HEK293 (cell line): ENCODE measurements at regions not wholly inside any gene's neighbourhood (a gene's known extent, or its start where the extent isn't known, plus 50 kb on each side); places are given as distances from the start of the nearest gene placed in this dataset.

ENCODE experiments used
- CTCF ChIA-PET: fragments of 350-600 bp; formaldehyde crosslinking; extraction: SDS; loops from one replicate; lab custom pipeline; 2021; ENCODE audit warnings: antibody characterized with exemption; lab: Yijun Ruan, JAX
- POLR2A ChIA-PET: fragments of 300-600 bp; formaldehyde crosslinking; extraction: SDS; loops from one replicate; lab custom pipeline; 2020; ENCODE audit warnings: antibody characterized with exemption, inconsistent platforms; lab: Yijun Ruan, JAX
- H3K27ac ChIP-seq: fragments of 200-500 bp; sonication (Bioruptor generic); 2 replicates; pipeline ENCODE4 v1.5.1; 2014; ENCODE audit warnings: low read depth, low read length, control low read depth, inconsistent platforms; ENCODE audit errors: extremely low read depth
- H3K36me3 ChIP-seq, 2 experiments: fragments of 200-500 bp in 1 of 2; sonication (Bioruptor generic) in 1 of 2; 1 replicate in 1 of 2; 2 replicates in 1 of 2; pipeline ENCODE4 v1.5.1; 2014 to 2017; ENCODE audit warnings: inconsistent platforms in 2 of 2, low read length in 2 of 2; ENCODE audit not compliant: control insufficient read depth in 2 of 2, insufficient read depth in 1 of 2
- H3K4me1 ChIP-seq: fragments of 200-500 bp; sonication (Bioruptor generic); 2 replicates; pipeline ENCODE4 v1.5.1; 2014; ENCODE audit warnings: mild to moderate bottlenecking, low read length, inconsistent platforms; ENCODE audit not compliant: control insufficient read depth, insufficient read depth
- H3K4me3 ChIP-seq: 2 replicates; pipeline ENCODE4 v1.5.1; 2011; ENCODE audit warnings: low read depth, mild to moderate bottlenecking, control low read depth, low read length, moderate library complexity
- H3K9me3 ChIP-seq: fragments of 200-500 bp; sonication (Bioruptor generic); 2 replicates; pipeline ENCODE4 v1.5.1; 2014; ENCODE audit warnings: low read depth, low read length, inconsistent platforms; ENCODE audit not compliant: control insufficient read depth, insufficient read depth
- HOXC10 ChIP-seq: sonication (generic); formaldehyde crosslinking; IDR thresholded peaks from 2 replicates; pipeline ENCODE4 v1.8.1; 2023; ENCODE audit warnings: mild to moderate bottlenecking, missing genetic modification reagents
- KLF10 ChIP-seq: fragments of 450-650 bp; IDR thresholded peaks from 2 replicates; pipeline ENCODE4 v1.5.1; 2018; ENCODE audit warnings: missing biosample characterization, mild to moderate bottlenecking, missing genetic modification characterization
- KLF8 ChIP-seq: fragments of 450-650 bp; formaldehyde crosslinking; IDR thresholded peaks from 2 replicates; pipeline ENCODE4 v1.5.1; 2016; ENCODE audit warnings: missing biosample characterization, missing genetic modification characterization
- PRDM2 ChIP-seq: fragments of 450-650 bp; formaldehyde crosslinking; IDR thresholded peaks from 2 replicates; pipeline ENCODE4 v1.5.1; 2016; ENCODE audit warnings: missing biosample characterization, missing genetic modification characterization, borderline replicate concordance
- RBAK ChIP-seq: fragments of 450-650 bp; formaldehyde crosslinking; IDR thresholded peaks from 2 replicates; pipeline ENCODE4 v1.5.1; 2016; ENCODE audit warnings: missing biosample characterization, missing genetic modification characterization
- SCRT1 ChIP-seq: fragments of 450-650 bp; formaldehyde crosslinking; IDR thresholded peaks from 2 replicates; pipeline ENCODE4 v1.5.1; 2016; ENCODE audit warnings: missing biosample characterization, missing genetic modification characterization, borderline replicate concordance
- ZBTB10 ChIP-seq: fragments of 450-650 bp; formaldehyde crosslinking; IDR thresholded peaks from 2 replicates; pipeline ENCODE4 v1.5.1; 2016; ENCODE audit warnings: missing biosample characterization, missing genetic modification characterization
- ZBTB20 ChIP-seq: fragments of 450-650 bp; formaldehyde crosslinking; IDR thresholded peaks from 2 replicates; pipeline ENCODE4 v1.5.1; 2016; ENCODE audit warnings: missing biosample characterization, missing genetic modification characterization
- ZFP69B ChIP-seq: fragments of 450-650 bp; formaldehyde crosslinking; IDR thresholded peaks from 2 replicates; pipeline ENCODE4 v1.5.1; 2016; ENCODE audit warnings: missing biosample characterization, missing genetic modification characterization
- ZNF140 ChIP-seq: fragments of 450-650 bp; formaldehyde crosslinking; IDR thresholded peaks from 2 replicates; pipeline ENCODE4 v1.5.1; 2016; ENCODE audit warnings: missing biosample characterization, missing genetic modification characterization
- ZNF175 ChIP-seq: fragments of 450-650 bp; formaldehyde crosslinking; IDR thresholded peaks from 2 replicates; pipeline ENCODE4 v1.5.1; 2016; ENCODE audit warnings: missing biosample characterization, missing genetic modification characterization
- ZNF2 ChIP-seq: fragments of 450-650 bp; formaldehyde crosslinking; IDR thresholded peaks from 2 replicates; pipeline ENCODE4 v1.5.1; 2016; ENCODE audit warnings: missing biosample characterization, missing genetic modification characterization
- ZNF280C ChIP-seq: fragments of 450-650 bp; formaldehyde crosslinking; IDR thresholded peaks from 2 replicates; pipeline ENCODE4 v1.5.1; 2016; ENCODE audit warnings: missing biosample characterization, missing genetic modification characterization
- ZNF280D ChIP-seq: fragments of 450-650 bp; formaldehyde crosslinking; IDR thresholded peaks from 2 replicates; pipeline ENCODE4 v1.5.1; 2016; ENCODE audit warnings: missing biosample characterization, missing genetic modification characterization
- ZNF37A ChIP-seq: fragments of 450-650 bp; IDR thresholded peaks from 2 replicates; pipeline ENCODE4 v1.5.1; 2018; ENCODE audit warnings: missing biosample characterization, missing genetic modification characterization
- ZNF426 ChIP-seq: fragments of 450-650 bp; formaldehyde crosslinking; IDR thresholded peaks from 2 replicates; pipeline ENCODE4 v1.5.1; 2017; ENCODE audit warnings: missing biosample characterization, missing genetic modification characterization, mild to moderate bottlenecking, inconsistent platforms, moderate library complexity
- ZNF600 ChIP-seq: fragments of 450-650 bp; formaldehyde crosslinking; IDR thresholded peaks from 2 replicates; pipeline ENCODE4 v1.5.1; 2016; ENCODE audit warnings: missing biosample characterization, missing genetic modification characterization
- ZNF707 ChIP-seq: fragments of 450-650 bp; formaldehyde crosslinking; IDR thresholded peaks from 2 replicates; pipeline ENCODE4 v1.5.1; 2016; ENCODE audit warnings: missing biosample characterization, missing genetic modification characterization
- ZNF768 ChIP-seq: fragments of 450-650 bp; formaldehyde crosslinking; IDR thresholded peaks from 2 replicates; pipeline ENCODE4 v1.5.1; 2018; ENCODE audit warnings: missing biosample characterization, mild to moderate bottlenecking, missing genetic modification characterization
- ZNF843 ChIP-seq: fragments of 450-650 bp; formaldehyde crosslinking; IDR thresholded peaks from 2 replicates; pipeline ENCODE4 v1.5.1; 2016; ENCODE audit warnings: missing biosample characterization, missing genetic modification characterization

GRCh38 chr12:131530422-131530821 lies 180.5 kb upstream of the SFSWAP start:
- Histone ChIP-seq H3K4me1 (no peaks in the 10 kb centered on the region), H3K27ac (no peak overlapping the region), H3K9me3 (no peaks in the 10 kb centered on the region), H3K4me3 (no peak overlapping the region), H3K36me3 (no peaks in the 10 kb centered on the region)
- ChIA-PET CTCF (no interaction called here), POLR2A (no interaction called here)
- TF ChIP-seq KLF8 (tag by site-specific recombination) (no peak), ZNF140 (tag by site-specific recombination) (no peak), RBAK (tag by site-specific recombination) (no peak), ZNF426 (tag by site-specific recombination) (no peak), ZNF600 (tag by site-specific recombination) (no peak), ZBTB20 (tag by site-specific recombination) (no peak), PRDM2 (tag by site-specific recombination) (no peak)

- POLR2A ChIA-PET = no interaction called here
- TF ChIP-seq ZNF280C (tag by site-specific recombination) (no peak), KLF10 (tag by site-specific recombination) (no peak), ZNF37A (no peak), ZNF175 (tag by site-specific recombination) (no peak), ZBTB10 (no peak), ZNF843 (no peak), ZNF280D (tag by site-specific recombination) (no peak), SCRT1 (no peak), ZFP69B (tag by site-specific recombination) (no peak), HOXC10 (no peak), ZNF600 (tag by site-specific recombination) (no peak), ZNF2 (tag by site-specific recombination) (no peak), ZNF707 (tag by site-specific recombination) (no peak), ZNF768 (tag by site-specific recombination) (no peak)
- TF ChIP-seq, all 188 proteins: peak for 0
Measured at GRCh38 chr12:131533139-131533538, 177.8 kb upstream of the SFSWAP start.

More at GRCh38 chr12:131533139-131533538, 177.8 kb upstream of the SFSWAP start:
- peaks cover 2% of the 10 kb centered on the region; the same call in 1 of the 2 replicates for H3K4me1 ChIP-seq
- H3K4me3 ChIP-seq = no peak overlapping the region
- H3K36me3 ChIP-seq = no peaks in the 10 kb centered on the region
- no peaks in the 10 kb centered on the region for H3K9me3 ChIP-seq
- no peak overlapping the region for H3K27ac ChIP-seq
- CTCF ChIA-PET = no interaction called here
